B cell (primary cell): ENCODE measurements at regions not wholly inside any gene's neighbourhood (a gene's known extent, or its start where the extent isn't known, plus 50 kb on each side); places are given as distances from the start of the nearest gene placed in this dataset.

Source experiments
- ATAC-seq: fragments of 200-7000 bp; cut with Tn5 transposase; one replicate; pipeline ENCODE4 v1.10.0; 2021; ENCODE audit warnings: low read depth, mild to moderate bottlenecking, moderate number of reproducible peaks, moderate library complexity
- CTCF ChIA-PET: fragments of 350-600 bp; sonication (Branson Sonifier 250); formaldehyde crosslinking; loops from one replicate; lab custom pipeline; 2021; ENCODE audit warnings: antibody characterized with exemption, inconsistent platforms; lab: Charles Lee
- POLR2A ChIA-PET: fragments of 350-600 bp; sonication (Branson Sonifier 250); formaldehyde crosslinking; loops from one replicate; lab custom pipeline; 2021; ENCODE audit warnings: antibody characterized with exemption; lab: Charles Lee
- DNase-seq: peaks from one replicate; pipeline ENCODE4 v3.0.0; 2013
- H2AFZ ChIP-seq: 2 replicates; pipeline ENCODE4 v1.6.1; 2012; ENCODE audit warnings: mild to moderate bottlenecking, low read depth, low read length; ENCODE audit not compliant: insufficient read depth, poor library complexity, severe bottlenecking
- H3K27ac ChIP-seq, 2 donors: 1 replicate in 1 of 2; 2 replicates in 1 of 2; pipeline ENCODE4 v1.5.1; 2012 to 2013; ENCODE audit warnings: low read length in 2 of 2, mild to moderate bottlenecking in 2 of 2, moderate library complexity in 1 of 2
- H3K27me3 ChIP-seq, 4 experiments: fragments of 200-600 bp in 1 of 4; sonication (generic) in 1 of 4; replicated peaks in 1 of 4; 1 replicate in 2 of 4; 2 replicates in 2 of 4; pipeline versions ENCODE4 v1.6.1 to v1.7.0; 2013 to 2016; ENCODE audit warnings: low read length in 3 of 4, mild to moderate bottlenecking in 2 of 4, mixed read lengths in 1 of 4, moderate library complexity in 1 of 4; ENCODE audit not compliant: insufficient read depth in 4 of 4, control insufficient read depth in 3 of 4; ENCODE audit errors: control extremely low read depth in 1 of 4
- H3K36me3 ChIP-seq, 2 experiments: replicated peaks in 1 of 2; 1 replicate in 1 of 2; 2 replicates in 1 of 2; pipeline versions ENCODE4 v1.6.1 to v1.7.1; 2013; ENCODE audit warnings: low read length in 1 of 2; ENCODE audit not compliant: insufficient read depth in 2 of 2, control insufficient read depth in 1 of 2; ENCODE audit errors: control extremely low read depth in 1 of 2, extremely low read depth in 1 of 2
- H3K4me1 ChIP-seq, 2 donors: fragments of 200-600 bp in 1 of 2; sonication (generic) in 1 of 2; 1 replicate in 1 of 2; 2 replicates in 1 of 2; pipeline versions ENCODE4 v1.5.1 to v1.6.1; 2013 to 2017; ENCODE audit warnings: low read length in 2 of 2; ENCODE audit not compliant: control insufficient read depth in 2 of 2, insufficient read depth in 2 of 2
- H3K4me2 ChIP-seq: replicated peaks from 2 replicates; pipeline ENCODE3; 2012; ENCODE audit warnings: mild to moderate bottlenecking, low read depth, low read length; ENCODE audit not compliant: poor library complexity, severe bottlenecking
- H3K4me3 ChIP-seq, 5 experiments: fragments of 200-600 bp in 1 of 5; sonication (generic) in 1 of 5; 1 replicate in 3 of 5; 2 replicates in 2 of 5; pipeline versions ENCODE4 v1.5.1 to v1.7.0; 2011 to 2016; ENCODE audit warnings: low read length in 4 of 5, mild to moderate bottlenecking in 4 of 5, low read depth in 2 of 5, control low read depth in 1 of 5, moderate library complexity in 1 of 5; ENCODE audit not compliant: insufficient read depth in 1 of 5; ENCODE audit errors: control extremely low read depth in 1 of 5, extremely low read depth in 1 of 5
- H3K79me2 ChIP-seq: fragments of 200-600 bp; sonication (generic); one replicate; pipeline ENCODE4 v1.6.0; 2016; ENCODE audit warnings: low read length; ENCODE audit not compliant: control insufficient read depth, insufficient read depth
- H3K9ac ChIP-seq: fragments of 200-600 bp; sonication (generic); 2 replicates; pipeline ENCODE4 v1.6.1; 2017; ENCODE audit warnings: mild to moderate bottlenecking, low read length, moderate library complexity
- H3K9me3 ChIP-seq, 3 donors: one replicate each; pipeline versions ENCODE4 v1.6.1 to v1.7.1; 2013; ENCODE audit warnings: low read length in 2 of 3; ENCODE audit not compliant: control insufficient read depth in 2 of 3, insufficient read depth in 1 of 3; ENCODE audit errors: control extremely low read depth in 1 of 3
- H4K20me1 ChIP-seq: 2 replicates; pipeline ENCODE4 v1.6.0; 2012; ENCODE audit warnings: mild to moderate bottlenecking, low read length; ENCODE audit not compliant: insufficient read depth, control insufficient read depth, poor library complexity, severe bottlenecking
- H3K27ac Mint-ChIP-seq: one replicate; pipeline ENCODE4 v1.8.0; 2021; ENCODE audit warnings: mixed read lengths
- H3K27me3 Mint-ChIP-seq: one replicate; pipeline ENCODE4 v1.8.0; 2021; ENCODE audit warnings: mixed read lengths
- H3K4me1 Mint-ChIP-seq: one replicate; pipeline ENCODE4 v1.8.0; 2021; ENCODE audit warnings: mixed read lengths
- H3K4me3 Mint-ChIP-seq: one replicate; pipeline ENCODE4 v1.8.0; 2021; ENCODE audit warnings: mixed read lengths
- H3K9me3 Mint-ChIP-seq: one replicate; pipeline ENCODE4 v1.8.0; 2022; ENCODE audit warnings: mixed read lengths; ENCODE audit not compliant: insufficient read depth
- CTCF ChIP-seq: fragments of 200-600 bp; IDR thresholded peaks from one replicate; pipeline ENCODE4 v1.8.0; 2022; ENCODE audit warnings: antibody characterized with exemption, mild to moderate bottlenecking
- EZH2 ChIP-seq: IDR thresholded peaks from 2 replicates; pipeline ENCODE4 v1.6.1; 2012; ENCODE audit warnings: borderline replicate concordance, low read depth, mild to moderate bottlenecking, moderate library complexity, low read length; ENCODE audit not compliant: insufficient read depth, poor library complexity, severe bottlenecking
- WGBS: methylation state at CpG from one replicate; pipeline ENCODE4 v1.1.5; 2013; ENCODE audit warnings: missing lambda C conversion rate; ENCODE audit not compliant: insufficient coverage; 5-methylcytosine and 5-hydroxymethylcytosine counted together
- intact Hi-C: fragments of 100-400 bp; cut with micrococcal nuclease; formaldehyde crosslinking; loops from one replicate; pipeline ENCODE4 v1.10.0; 2022

GRCh38 chr1:112852934-112853333, 103.1 kb downstream of the SLC16A1 start:
- ChIA-PET CTCF (interaction anchor here (0.8 kb wide), 1 partner anchor 17 kb away, joined by 3 read pairs; no protein-coding TSS in a partner anchor), POLR2A (no interaction called here)
- H3K4me1 Mint-ChIP-seq = peaks cover 2% of the 10 kb centered on the region
- H4K20me1 ChIP-seq = no peaks in the 10 kb centered on the region
- no peak overlapping the region for H3K9ac ChIP-seq
- 80% methylated on average over 1 of the region's 2 CpGs for WGBS
- no peak overlapping the region for H3K4me3 Mint-ChIP-seq
- H3K27me3 ChIP-seq = peaks cover 0 to 28% (median 14%) of the 10 kb centered on the region in 4 experiments
- H3K4me2 ChIP-seq = no peak overlapping the region
- TF ChIP-seq CTCF (no peak), EZH2 (no peak)
- no peak overlapping the region for H2AFZ ChIP-seq
- no peak overlapping the region for H3K4me3 ChIP-seq
- peaks cover 11 to 12% of the 10 kb centered on the region in 2 donors for H3K4me1 ChIP-seq
- H3K36me3 ChIP-seq = no peaks in the 10 kb centered on the region
- H3K27me3 Mint-ChIP-seq = peaks cover 44% of the 10 kb centered on the region
- no peak for DNase-seq
- H3K27ac Mint-ChIP-seq = no peak overlapping the region
- no peak for ATAC-seq
- H3K27ac ChIP-seq = no peak overlapping the region
- H3K9me3 Mint-ChIP-seq = no peaks in the 10 kb centered on the region
- H3K9me3 ChIP-seq = no peaks in the 10 kb centered on the region
- no peaks in the 10 kb centered on the region for H3K79me2 ChIP-seq
- intact Hi-C loops = no loop called here

- Histone ChIP-seq H3K27ac (no peak overlapping the region), H3K79me2 (no peaks in the 10 kb centered on the region), H3K9me3 (no peaks in the 10 kb centered on the region), H4K20me1 (no peaks in the 10 kb centered on the region), H3K4me1 (peaks cover 11 to 12% of the 10 kb centered on the region in 2 donors), H3K9ac (no peak overlapping the region), H3K27me3 (peaks cover 0 to 28% (median 14%) of the 10 kb centered on the region in 4 experiments), H3K4me3 (no peak overlapping the region), H3K36me3 (no peaks in the 10 kb centered on the region), H2AFZ (no peak overlapping the region), H3K4me2 (no peak overlapping the region)
- WGBS = 95% methylated on average over 9 of the region's 10 CpGs
- POLR2A ChIA-PET = no interaction called here
- TF ChIP-seq EZH2 = no peak
- no peak for TF ChIP-seq CTCF
- Mint-ChIP-seq H3K4me3 (no peak overlapping the region), H3K27me3 (peaks cover 44% of the 10 kb centered on the region), H3K27ac (no peak overlapping the region), H3K9me3 (no peaks in the 10 kb centered on the region), H3K4me1 (peaks cover 2% of the 10 kb centered on the region)
- CTCF ChIA-PET = no interaction called here
- ATAC-seq = no peak
- DNase-seq = no peak
- intact Hi-C loops = no loop called here
These were observed 103.7 kb downstream of the SLC16A1 start for GRCh38 chr1:112852276-112852675.
